Tibial nerve (tissue), 4 donors: ENCODE measurements at regions not wholly inside any gene's neighbourhood (a gene's known extent, or its start where the extent isn't known, plus 50 kb on each side); places are given as distances from the start of the nearest gene placed in this dataset.

Experiments
- DNase-seq, 2 donors: peaks; one replicate each; pipeline ENCODE4 v3.0.0-alpha.2; 2019; ENCODE audit warnings: low spot score in 2 of 2
- H3K27ac ChIP-seq, 4 donors: fragments of 200-600 bp; sonication (generic) in 3 of 4; one replicate each; pipeline ENCODE4 v1.5.1; 2017 to 2019; ENCODE audit warnings: mild to moderate bottlenecking in 1 of 4
- H3K27me3 ChIP-seq, 2 donors: fragments of 200-600 bp; sonication (generic) in 1 of 2; one replicate each; pipeline versions ENCODE4 v1.5.1 to v1.6.0; 2017 to 2019
- H3K36me3 ChIP-seq, 3 donors: fragments of 200-600 bp; sonication (generic); one replicate each; pipeline ENCODE4 v1.5.1; 2018 to 2019
- H3K4me1 ChIP-seq, 4 donors: fragments of 200-600 bp; sonication (generic) in 3 of 4; one replicate each; pipeline ENCODE4 v1.5.1; 2017 to 2019
- H3K4me3 ChIP-seq, 4 donors: fragments of 200-600 bp; sonication (generic) in 3 of 4; one replicate each; pipeline ENCODE4 v1.5.1; 2017 to 2019; ENCODE audit warnings: mild to moderate bottlenecking in 1 of 4, moderate library complexity in 1 of 4
- H3K9me3 ChIP-seq, 4 donors: fragments of 200-600 bp; sonication (generic) in 3 of 4; one replicate each; pipeline ENCODE4 v1.5.1; 2017 to 2019
- EP300 ChIP-seq, 2 donors: sonication (generic); formaldehyde crosslinking; IDR thresholded peaks; one replicate each; pipeline ENCODE4 v1.6.1; 2017; ENCODE audit warnings: antibody characterized with exemption in 2 of 2, mild to moderate bottlenecking in 1 of 2
- POLR2A ChIP-seq, 2 donors: fragments of 450-650 bp; IDR thresholded peaks; one replicate each; pipeline ENCODE4 v1.6.1; 2017; ENCODE audit warnings: antibody characterized with exemption in 2 of 2, mild to moderate bottlenecking in 2 of 2, moderate library complexity in 2 of 2
- WGBS, 2 donors: methylation state at CpG; one replicate each; pipeline ENCODE4 v1.1.5; 2018; 5-methylcytosine and 5-hydroxymethylcytosine counted together
- TF ChIP-seq, protein P1 (sequence below), 5 experiments: fragments of 200-600 bp in 3 of 5; fragments of 450-650 bp in 2 of 5; sonication (generic) in 3 of 5; IDR thresholded peaks; one replicate each; pipeline ENCODE4 v1.5.1; 2016 to 2019; ENCODE audit warnings: antibody characterized with exemption in 5 of 5, mild to moderate bottlenecking in 3 of 5, moderate library complexity in 2 of 5

DNA sequence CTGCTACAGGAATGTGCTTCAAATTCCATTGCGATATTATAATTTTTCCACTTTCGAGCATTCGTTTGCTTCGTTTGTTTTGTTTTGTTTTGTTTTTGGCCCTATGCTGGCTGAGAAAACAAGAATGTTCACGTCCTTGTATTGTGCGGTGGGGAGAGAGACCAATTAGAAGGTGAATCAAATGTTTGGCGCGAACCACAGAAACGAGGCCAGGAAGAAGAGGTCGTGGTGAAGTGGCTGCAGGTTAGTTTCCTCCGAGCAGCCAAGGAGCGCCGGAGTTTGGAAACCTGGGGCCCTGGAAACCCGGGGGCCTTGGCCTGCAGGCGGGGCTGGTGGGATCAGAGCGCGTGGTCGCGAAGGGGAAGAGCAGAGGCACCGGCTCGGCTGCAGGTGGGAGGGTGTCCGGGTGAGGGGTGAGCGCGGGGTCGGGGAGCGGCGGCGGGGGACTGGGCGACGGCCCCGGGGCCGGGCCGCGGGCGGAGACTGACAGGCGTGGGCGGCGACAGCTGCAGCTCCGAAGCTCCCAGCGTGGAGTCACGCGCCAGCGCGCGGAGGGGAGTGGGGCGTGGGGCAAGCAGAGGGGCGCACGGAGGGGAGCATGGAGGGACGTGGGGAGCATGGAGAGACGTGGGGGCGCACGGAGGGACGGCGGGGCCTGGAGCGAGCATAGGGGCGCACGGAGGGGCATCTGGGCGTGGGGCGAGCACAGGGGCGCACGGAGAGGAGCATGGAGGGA lies 141.5 kb upstream of the PDE10A start:
- Histone ChIP-seq H3K36me3 (no peaks in the 10 kb centered on the region), H3K27ac (peak overlapping the region in 3 of 4 donors; percentile 24 to 83 (median 82)), H3K4me3 (peak overlapping the region in 3 of 4 donors; percentile 17 to 56 (median 30)), H3K27me3 (peaks cover 0 to 6% of the 10 kb centered on the region in 2 donors), H3K4me1 (peaks cover 0 to 43% (median 0%) of the 10 kb centered on the region in 4 donors), H3K9me3 (peaks cover 0 to 7% (median 0%) of the 10 kb centered on the region in 4 donors)
- TF ChIP-seq EP300 (IDR thresholded peaks at IDR 0.05) (no peak), POLR2A (IDR thresholded peaks at IDR 0.05) (no peak)
- TF ChIP-seq, protein P1, sequence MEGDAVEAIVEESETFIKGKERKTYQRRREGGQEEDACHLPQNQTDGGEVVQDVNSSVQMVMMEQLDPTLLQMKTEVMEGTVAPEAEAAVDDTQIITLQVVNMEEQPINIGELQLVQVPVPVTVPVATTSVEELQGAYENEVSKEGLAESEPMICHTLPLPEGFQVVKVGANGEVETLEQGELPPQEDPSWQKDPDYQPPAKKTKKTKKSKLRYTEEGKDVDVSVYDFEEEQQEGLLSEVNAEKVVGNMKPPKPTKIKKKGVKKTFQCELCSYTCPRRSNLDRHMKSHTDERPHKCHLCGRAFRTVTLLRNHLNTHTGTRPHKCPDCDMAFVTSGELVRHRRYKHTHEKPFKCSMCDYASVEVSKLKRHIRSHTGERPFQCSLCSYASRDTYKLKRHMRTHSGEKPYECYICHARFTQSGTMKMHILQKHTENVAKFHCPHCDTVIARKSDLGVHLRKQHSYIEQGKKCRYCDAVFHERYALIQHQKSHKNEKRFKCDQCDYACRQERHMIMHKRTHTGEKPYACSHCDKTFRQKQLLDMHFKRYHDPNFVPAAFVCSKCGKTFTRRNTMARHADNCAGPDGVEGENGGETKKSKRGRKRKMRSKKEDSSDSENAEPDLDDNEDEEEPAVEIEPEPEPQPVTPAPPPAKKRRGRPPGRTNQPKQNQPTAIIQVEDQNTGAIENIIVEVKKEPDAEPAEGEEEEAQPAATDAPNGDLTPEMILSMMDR (IDR thresholded peaks at IDR 0.05) = no peak
- WGBS, 2 donors = 5 to 12% methylated on average over 49 to 61 of the region's 61 CpGs
- DNase-seq = no peak

DNA sequence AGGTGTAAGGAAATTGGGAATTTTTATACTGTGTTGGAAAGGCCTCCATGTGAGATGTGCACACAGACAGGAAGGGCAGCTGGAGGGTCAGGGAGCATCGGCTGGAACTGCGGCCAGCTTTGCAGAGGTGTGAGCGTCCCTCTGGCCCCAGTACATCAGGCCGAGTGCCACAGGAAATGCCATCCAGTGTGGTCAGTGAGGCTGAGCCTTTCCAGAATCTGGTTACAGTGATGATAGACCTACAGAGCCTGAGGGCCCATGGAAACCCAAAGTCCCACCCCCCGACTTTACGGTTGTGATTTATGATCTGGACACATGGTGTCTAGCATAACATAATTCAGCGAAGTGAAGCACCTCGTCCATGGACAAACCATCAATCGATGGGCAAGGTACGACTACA lies 137.3 kb upstream of the PDE10A start:
- Histone ChIP-seq H3K4me1 (peaks cover 0 to 25% (median 0%) of the 10 kb centered on the region in 4 donors), H3K27me3 (peaks cover 0 to 6% of the 10 kb centered on the region in 2 donors), H3K9me3 (no peaks in the 10 kb centered on the region), H3K4me3 (no peak overlapping the region), H3K36me3 (no peaks in the 10 kb centered on the region), H3K27ac (no peak overlapping the region)
- WGBS, 2 donors = 79 to 81% methylated on average over 10 of the region's 10 CpGs
- TF ChIP-seq, protein P1 (IDR thresholded peaks at IDR 0.05) = no peak
- TF ChIP-seq POLR2A (IDR thresholded peaks at IDR 0.05) (no peak), EP300 (IDR thresholded peaks at IDR 0.05) (no peak)
- no peak for DNase-seq

DNA sequence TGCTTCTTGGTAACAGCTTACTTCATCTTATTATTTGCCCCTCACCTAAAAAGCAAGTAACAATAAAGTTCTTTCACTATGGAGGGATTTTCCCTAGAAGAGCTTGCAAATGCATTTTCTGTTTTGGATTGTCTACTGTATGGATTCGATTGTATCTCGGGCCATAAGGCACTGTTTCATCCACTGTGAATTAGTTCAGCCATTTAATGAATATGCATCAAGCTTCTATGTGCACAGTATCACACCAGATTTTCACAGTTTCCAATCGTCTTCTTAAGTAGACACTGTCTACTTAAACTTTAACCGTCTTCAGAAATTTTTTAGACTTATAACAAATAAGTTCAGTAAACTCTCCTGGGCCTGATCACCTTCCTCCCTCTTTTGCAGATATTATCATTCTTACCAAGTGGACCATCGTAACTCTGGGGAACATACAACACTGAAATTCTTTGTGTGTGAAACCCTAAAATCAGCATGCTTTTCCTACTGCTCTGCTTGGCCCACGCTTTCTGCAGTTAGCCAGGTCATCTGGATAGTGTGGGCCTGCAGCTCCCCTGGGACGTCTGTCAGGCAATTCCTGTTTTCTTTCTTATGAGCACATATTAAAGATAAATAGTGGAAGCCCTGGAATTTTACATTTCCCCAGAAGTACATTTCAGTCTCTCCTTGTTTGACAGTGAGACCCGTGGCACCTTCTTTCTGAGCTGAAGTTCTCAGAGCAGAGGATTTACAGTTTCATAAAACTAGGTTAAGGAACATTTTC lies 136.5 kb upstream of the PDE10A start:
- Histone ChIP-seq H3K36me3 (no peaks in the 10 kb centered on the region), H3K4me3 (no peak overlapping the region), H3K27ac (no peak overlapping the region), H3K9me3 (no peaks in the 10 kb centered on the region), H3K4me1 (peaks cover 0 to 17% (median 0%) of the 10 kb centered on the region in 4 donors), H3K27me3 (no peaks in the 10 kb centered on the region)
- WGBS, 2 donors = 32 to 42% methylated on average over 8 of the region's 8 CpGs
- TF ChIP-seq POLR2A (IDR thresholded peaks at IDR 0.05) (no peak), EP300 (IDR thresholded peaks at IDR 0.05) (no peak)
- TF ChIP-seq, protein P1 (IDR thresholded peaks at IDR 0.05) = no peak
- DNase-seq = no peak

DNA sequence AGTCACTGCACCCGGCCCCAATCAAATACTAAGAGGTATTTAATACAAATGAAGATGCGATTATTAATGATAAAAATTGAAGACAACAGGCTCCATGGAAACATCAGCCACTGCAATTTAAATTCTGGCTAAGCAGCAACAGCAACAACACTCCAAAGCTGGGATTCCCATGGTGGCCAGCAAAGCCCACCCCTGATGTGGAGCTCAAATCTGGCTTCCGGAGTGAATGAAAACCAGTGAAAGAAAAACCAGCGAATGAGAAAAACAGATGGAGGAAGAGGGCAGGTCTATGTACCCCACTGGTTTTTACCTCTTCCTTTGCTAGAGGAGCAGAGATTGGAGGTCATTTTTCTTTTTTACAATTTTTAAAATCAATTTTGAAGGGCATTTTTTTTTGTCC lies 135.9 kb upstream of the PDE10A start:
- WGBS, 2 donors = 68 to 70% methylated on average over 4 of the region's 4 CpGs
- DNase-seq = no peak

More for the DNA sequence above, 135.9 kb upstream of the PDE10A start:
- H3K36me3 ChIP-seq = no peaks in the 10 kb centered on the region
- H3K27ac ChIP-seq = no peak overlapping the region
- no peak for TF ChIP-seq EP300 (IDR thresholded peaks at IDR 0.05)
- TF ChIP-seq POLR2A (IDR thresholded peaks at IDR 0.05) = no peak
- TF ChIP-seq, protein P1 (IDR thresholded peaks at IDR 0.05) = no peak
- H3K4me3 ChIP-seq = no peak overlapping the region
- H3K4me1 ChIP-seq = peaks cover 0 to 13% (median 0%) of the 10 kb centered on the region in 4 donors
- H3K27me3 ChIP-seq = no peaks in the 10 kb centered on the region
- H3K9me3 ChIP-seq = no peaks in the 10 kb centered on the region
